SH-SY5Y (cell line): ENCODE measurements at regions not wholly inside any gene's neighbourhood (a gene's known extent, or its start where the extent isn't known, plus 50 kb on each side); places are given as distances from the start of the nearest gene placed in this dataset.

Source experiments
- GATA2 ChIP-seq: IDR thresholded peaks from 2 replicates; pipeline ENCODE4 v1.6.1; 2011; ENCODE audit warnings: mild to moderate bottlenecking, low read depth, low read length
- GATA3 ChIP-seq: IDR thresholded peaks from 2 replicates; pipeline ENCODE4 v1.6.1; 2011; ENCODE audit warnings: low read depth, mild to moderate bottlenecking, low read length, moderate library complexity

GRCh38 chr20:48453477-48454093 is 374.2 kb downstream of the PREX1 start:
- no peak for TF ChIP-seq GATA2
- TF ChIP-seq GATA3, result no peak
